ENCODE measurements at regions not wholly inside any gene's neighbourhood (a gene's known extent, or its start where the extent isn't known, plus 50 kb on each side); places are given as distances from the start of the nearest gene placed in this dataset.
A peak's percentile ranks its signal among the peaks of the same experiment; 100 is the strongest.
"Not testable (repeated sequence)": the region's sequence is repeated elsewhere in the genome, so short reads cannot be mapped to it uniquely, and the experiment has no call there.

DNA sequence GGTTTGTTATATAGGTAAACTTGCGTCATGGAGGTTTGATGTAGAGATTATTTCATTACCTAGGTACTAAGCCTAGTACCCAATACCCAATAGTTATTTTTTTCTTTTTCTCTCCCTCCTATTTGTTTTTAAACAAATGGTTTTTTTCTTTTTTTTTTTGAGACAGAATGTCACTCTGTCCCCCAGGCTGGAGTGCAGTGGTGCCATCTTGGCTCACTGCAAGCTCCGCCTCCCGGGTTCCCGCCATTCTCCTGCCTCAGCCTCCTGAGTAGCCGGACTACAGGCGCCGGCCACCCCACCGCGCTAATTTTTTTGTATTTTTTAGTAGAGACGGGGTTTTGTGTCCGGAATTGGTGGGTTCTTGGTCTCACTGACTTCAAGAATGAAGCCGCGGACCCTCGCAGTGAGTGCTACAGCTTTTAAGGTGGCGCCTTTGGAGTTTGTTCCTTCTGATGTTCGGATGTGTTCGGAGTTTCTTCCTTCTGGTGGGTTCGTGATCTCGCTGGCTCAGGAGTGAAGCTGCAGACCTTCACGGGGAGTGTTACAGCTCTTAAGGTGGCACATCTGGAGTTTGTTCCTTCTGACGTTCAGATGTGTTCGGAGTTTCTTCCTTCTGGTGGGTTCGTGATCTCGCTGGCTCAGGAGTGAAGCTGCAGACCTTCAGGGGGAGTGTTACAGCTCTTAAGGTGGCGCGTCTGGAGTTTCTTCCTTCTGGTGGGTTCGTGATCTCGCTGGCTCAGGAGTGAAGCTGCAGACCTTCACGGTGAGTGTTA lies 243.7 kb downstream of the PLA2G4A start:
- Mint-ChIP-seq H3K27ac (peak overlapping the region; percentile 14), H3K4me3 (peak overlapping the region; percentile 75)
- intact Hi-C loops (cut with micrococcal nuclease), result not testable (repeated sequence)

DNA sequence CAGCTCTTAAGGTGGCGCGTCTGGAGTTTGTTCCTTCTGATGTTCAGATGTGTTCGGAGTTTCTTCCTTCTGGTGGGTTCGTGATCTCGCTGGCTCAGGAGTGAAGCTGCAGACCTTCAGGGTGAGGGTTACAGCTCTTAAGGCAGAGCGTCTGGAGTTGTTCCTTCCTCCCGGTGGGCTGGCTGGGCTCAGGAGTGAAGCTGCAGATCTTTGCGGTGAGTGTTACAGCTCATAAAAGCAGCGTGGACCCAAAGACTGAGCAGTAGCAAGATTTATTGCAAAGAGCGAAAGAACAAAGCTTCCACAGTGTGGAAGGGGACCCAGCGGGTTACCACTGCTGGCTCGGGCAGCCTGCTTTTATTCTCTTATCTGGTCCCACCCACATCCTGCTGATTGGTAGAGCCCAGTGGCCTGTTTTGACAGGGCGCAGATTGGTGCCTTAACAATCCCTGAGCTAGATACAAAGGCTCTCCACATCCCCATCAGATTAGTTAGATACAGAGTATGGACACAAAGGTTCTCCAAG lies 244.3 kb downstream of the PLA2G4A start:
- H3K9me3 Mint-ChIP-seq, result peaks cover 23% of the 10 kb centered on the region
- H3K27me3 Mint-ChIP-seq; H3K36me3 Mint-ChIP-seq (ENCODE audit: low read depth); intact Hi-C loops (cut with micrococcal nuclease); H3K4me1 Mint-ChIP-seq (ENCODE audit: low read depth): not testable (repeated sequence)
- H3K27ac Mint-ChIP-seq, result peak overlapping the region; percentile 14
- H3K4me3 Mint-ChIP-seq, result peak overlapping the region; percentile 75

More for the DNA sequence above, 243.7 kb downstream of the PLA2G4A start:
- not testable (repeated sequence) for H3K36me3 Mint-ChIP-seq (ENCODE audit: low read depth); H3K27me3 Mint-ChIP-seq; H3K4me1 Mint-ChIP-seq (ENCODE audit: low read depth)
- peaks cover 23% of the 10 kb centered on the region for H3K9me3 Mint-ChIP-seq

DNA sequence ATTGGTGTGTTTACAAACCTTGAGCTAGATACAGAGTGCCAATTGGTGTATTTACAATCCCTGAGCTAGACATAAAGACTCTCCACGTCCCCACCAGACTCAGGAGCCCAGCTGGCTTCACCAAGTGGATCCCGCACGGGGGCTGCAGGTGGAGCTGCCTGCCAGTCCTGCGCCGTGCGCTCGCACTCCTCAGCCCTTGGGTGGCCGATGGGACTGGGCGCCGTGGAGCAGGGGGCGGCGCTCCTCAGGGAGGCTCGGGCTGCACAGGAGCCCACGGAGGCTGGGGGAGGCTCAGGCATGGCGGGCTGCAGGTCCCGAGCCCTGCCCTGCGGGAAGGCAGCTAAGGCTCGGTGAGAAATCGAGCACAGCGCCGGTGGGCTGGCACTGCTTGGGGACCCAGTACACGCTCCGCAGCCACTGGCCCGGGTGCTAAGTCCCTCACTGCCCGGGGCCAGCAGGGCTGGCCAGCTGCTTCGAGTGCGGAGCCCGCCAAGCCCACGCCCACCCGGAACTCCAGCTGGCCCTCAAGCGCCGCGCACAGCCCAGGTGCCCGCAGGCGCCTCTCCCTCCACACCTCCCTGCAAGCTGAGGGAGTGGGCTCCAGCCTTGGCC lies 245.0 kb downstream of the PLA2G4A start:
- H3K27ac Mint-ChIP-seq; H3K27me3 Mint-ChIP-seq; intact Hi-C loops (cut with micrococcal nuclease); H3K4me1 Mint-ChIP-seq (ENCODE audit: low read depth); H3K4me3 Mint-ChIP-seq; H3K36me3 Mint-ChIP-seq (ENCODE audit: low read depth): not testable (repeated sequence)
- H3K9me3 Mint-ChIP-seq, result peaks cover 23% of the 10 kb centered on the region

DNA sequence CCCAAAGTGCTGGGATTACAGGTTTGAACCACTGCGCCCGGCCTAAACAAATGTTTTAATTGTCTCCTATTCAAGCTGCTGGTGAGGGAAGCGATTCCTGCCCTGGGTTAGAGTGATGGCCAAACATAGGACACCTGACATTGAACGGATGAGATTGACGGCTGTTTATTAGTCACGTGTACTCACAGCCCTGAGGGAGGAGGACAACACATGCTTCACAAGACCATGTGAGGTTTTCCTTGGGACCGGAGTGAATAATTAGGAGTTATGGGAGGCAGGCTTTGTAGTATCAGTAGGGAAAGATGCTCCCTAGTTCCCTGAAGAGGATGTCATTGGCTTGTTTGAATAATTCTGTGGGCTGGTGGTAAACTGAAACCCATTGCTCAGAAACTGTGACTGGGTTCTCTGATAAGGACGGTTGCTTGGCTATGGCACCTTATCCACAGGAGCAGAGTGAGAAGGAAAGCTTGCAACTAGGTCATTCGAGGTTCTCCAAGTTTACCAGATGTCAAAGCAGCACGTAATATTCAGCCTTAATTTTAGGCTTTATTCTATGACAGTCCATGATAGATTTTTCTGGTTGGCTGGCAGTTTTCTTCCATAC lies 245.8 kb downstream of the PLA2G4A start:
- intact Hi-C loops (cut with micrococcal nuclease), result no loop called here
- H3K36me3 Mint-ChIP-seq (ENCODE audit: low read depth), result no peaks in the 10 kb centered on the region
- no peak overlapping the region for H3K4me3 Mint-ChIP-seq
- H3K9me3 Mint-ChIP-seq, result peaks cover 23% of the 10 kb centered on the region
- no peak overlapping the region for H3K27ac Mint-ChIP-seq
- H3K4me1 Mint-ChIP-seq (ENCODE audit: low read depth), result no peaks in the 10 kb centered on the region
- no peaks in the 10 kb centered on the region for H3K27me3 Mint-ChIP-seq

GRCh38 chr1:187076922-187077321 lies 248.2 kb downstream of the PLA2G4A start:
- H3K9me3 Mint-ChIP-seq, result peaks cover 23% of the 10 kb centered on the region
- no peak overlapping the region for H3K27ac Mint-ChIP-seq
- no peak overlapping the region for H3K4me3 Mint-ChIP-seq
- no peaks in the 10 kb centered on the region for H3K36me3 Mint-ChIP-seq (ENCODE audit: low read depth)
- H3K27me3 Mint-ChIP-seq, result no peaks in the 10 kb centered on the region
- intact Hi-C loops (cut with micrococcal nuclease), result no loop called here
- no peaks in the 10 kb centered on the region for H3K4me1 Mint-ChIP-seq (ENCODE audit: low read depth)

- Mint-ChIP-seq H3K36me3 (ENCODE audit: low read depth) (no peaks in the 10 kb centered on the region), H3K27me3 (no peaks in the 10 kb centered on the region), H3K27ac (no peak overlapping the region), H3K4me3 (no peak overlapping the region), H3K9me3 (peaks cover 11% of the 10 kb centered on the region), H3K4me1 (ENCODE audit: low read depth) (no peaks in the 10 kb centered on the region)
- intact Hi-C loops (cut with micrococcal nuclease), result no loop called here
Measured at GRCh38 chr1:187078321-187078720, 249.6 kb downstream of the PLA2G4A start.

DNA sequence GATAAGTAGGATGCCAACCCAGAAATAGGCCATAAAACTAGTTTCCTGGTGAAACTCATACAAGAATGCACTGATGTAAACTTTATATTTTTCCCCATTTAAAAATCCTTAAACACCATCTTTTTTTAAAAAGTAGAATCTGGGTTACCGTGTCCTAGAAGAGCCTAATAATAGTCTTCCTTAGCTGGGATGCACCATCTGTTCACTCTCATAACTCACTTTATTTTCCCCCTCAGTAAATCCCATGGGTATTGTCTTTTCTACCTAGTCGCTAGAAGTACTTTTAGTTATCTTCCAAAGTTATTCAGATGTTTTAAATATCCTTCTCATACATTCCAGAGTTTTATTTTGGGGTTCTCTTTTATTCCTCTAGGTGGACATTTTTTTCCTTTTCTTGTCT lies 250.2 kb downstream of the PLA2G4A start:
- Mint-ChIP-seq H3K27me3 (no peaks in the 10 kb centered on the region), H3K36me3 (ENCODE audit: low read depth) (no peaks in the 10 kb centered on the region), H3K4me1 (ENCODE audit: low read depth) (no peaks in the 10 kb centered on the region), H3K4me3 (no peak overlapping the region), H3K27ac (no peak overlapping the region), H3K9me3 (peaks cover 10% of the 10 kb centered on the region)
- intact Hi-C loops (cut with micrococcal nuclease), result no loop called here

- H3K9me3 Mint-ChIP-seq, result peaks cover 7% of the 10 kb centered on the region
- H3K4me3 Mint-ChIP-seq, result no peak overlapping the region
- H3K27ac Mint-ChIP-seq, result no peak overlapping the region
- no peaks in the 10 kb centered on the region for H3K4me1 Mint-ChIP-seq (ENCODE audit: low read depth)
- H3K27me3 Mint-ChIP-seq, result no peaks in the 10 kb centered on the region
- no peaks in the 10 kb centered on the region for H3K36me3 Mint-ChIP-seq (ENCODE audit: low read depth)
- intact Hi-C loops (cut with micrococcal nuclease), result no loop called here
Measured at GRCh38 chr1:187079330-187079729, 250.6 kb downstream of the PLA2G4A start.

- Mint-ChIP-seq H3K27ac (no peak overlapping the region), H3K27me3 (no peaks in the 10 kb centered on the region), H3K9me3 (peaks cover 19% of the 10 kb centered on the region), H3K4me1 (ENCODE audit: low read depth) (no peaks in the 10 kb centered on the region), H3K4me3 (no peak overlapping the region), H3K36me3 (ENCODE audit: low read depth) (no peaks in the 10 kb centered on the region)
- intact Hi-C loops (cut with micrococcal nuclease), result no loop called here
Measured at GRCh38 chr1:187091666-187092065, 262.9 kb downstream of the PLA2G4A start.

DNA sequence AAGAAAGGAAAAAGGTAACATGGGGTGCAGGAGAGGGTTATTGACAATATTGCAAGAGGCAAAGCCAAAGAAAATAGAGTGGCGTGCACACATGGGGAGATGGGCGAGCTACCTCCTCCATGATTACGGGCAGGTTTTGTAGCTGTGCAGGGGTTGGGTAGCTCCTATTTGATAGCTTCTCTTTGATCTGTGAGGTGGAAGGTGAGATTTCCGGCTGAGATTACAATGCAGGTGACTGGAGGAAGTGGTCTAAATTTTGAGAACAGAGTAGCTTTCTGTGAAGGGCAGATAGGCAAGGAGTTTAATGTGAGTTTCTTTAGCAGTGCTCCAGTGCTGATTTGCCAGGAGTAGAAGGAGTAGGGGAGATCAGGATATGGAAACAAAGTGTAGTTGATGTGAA lies 263.4 kb downstream of the PLA2G4A start:
- Mint-ChIP-seq H3K4me3 (no peak overlapping the region), H3K27ac (no peak overlapping the region), H3K4me1 (ENCODE audit: low read depth) (no peaks in the 10 kb centered on the region), H3K36me3 (ENCODE audit: low read depth) (no peaks in the 10 kb centered on the region), H3K9me3 (peaks cover 19% of the 10 kb centered on the region), H3K27me3 (no peaks in the 10 kb centered on the region)
- intact Hi-C loops (cut with micrococcal nuclease), result no loop called here

GRCh38 chr1:187096689-187097088 lies 267.9 kb downstream of the PLA2G4A start:
- H3K4me1 Mint-ChIP-seq (ENCODE audit: low read depth), result no peaks in the 10 kb centered on the region
- intact Hi-C loops (cut with micrococcal nuclease), result no loop called here

DNA sequence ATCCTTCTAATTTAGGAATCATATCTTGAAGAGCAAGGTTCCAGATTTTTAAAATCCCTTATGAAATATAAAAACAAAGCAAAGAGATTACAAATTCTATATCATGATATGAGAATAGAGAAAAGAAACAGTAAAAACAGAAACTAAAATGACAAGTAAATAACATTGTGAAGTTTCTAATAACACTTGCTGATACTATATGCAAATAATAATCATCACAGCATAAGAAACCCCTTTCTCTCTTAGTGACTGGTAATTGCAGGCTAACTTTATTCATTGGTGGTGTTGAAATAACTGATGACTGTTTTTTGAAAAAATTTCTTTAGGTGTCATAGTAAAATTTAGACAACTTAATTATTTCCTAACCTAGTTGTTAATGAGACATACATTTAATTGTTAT lies 281.6 kb downstream of the PLA2G4A start:
- Mint-ChIP-seq H3K27me3 (no peaks in the 10 kb centered on the region), H3K4me1 (ENCODE audit: low read depth) (no peaks in the 10 kb centered on the region), H3K4me3 (no peak overlapping the region), H3K36me3 (ENCODE audit: low read depth) (no peaks in the 10 kb centered on the region), H3K9me3 (no peaks in the 10 kb centered on the region), H3K27ac (no peak overlapping the region)
- intact Hi-C loops (cut with micrococcal nuclease), result no loop called here

More at GRCh38 chr1:187096689-187097088, 267.9 kb downstream of the PLA2G4A start:
- no peak overlapping the region for H3K27ac Mint-ChIP-seq
- no peaks in the 10 kb centered on the region for H3K27me3 Mint-ChIP-seq
- peaks cover 6% of the 10 kb centered on the region for H3K9me3 Mint-ChIP-seq
- no peak overlapping the region for H3K4me3 Mint-ChIP-seq
- H3K36me3 Mint-ChIP-seq (ENCODE audit: low read depth), result no peaks in the 10 kb centered on the region

GRCh38 chr1:187114792-187115191 lies 286.0 kb downstream of the PLA2G4A start:
- no peaks in the 10 kb centered on the region for H3K27me3 Mint-ChIP-seq
- H3K36me3 Mint-ChIP-seq (ENCODE audit: low read depth), result no peaks in the 10 kb centered on the region
- intact Hi-C loops (cut with micrococcal nuclease), result no loop called here
- no peak overlapping the region for H3K4me3 Mint-ChIP-seq
- no peaks in the 10 kb centered on the region for H3K4me1 Mint-ChIP-seq (ENCODE audit: low read depth)
- no peak overlapping the region for H3K27ac Mint-ChIP-seq
- H3K9me3 Mint-ChIP-seq, result peaks cover 14% of the 10 kb centered on the region

- Mint-ChIP-seq H3K27ac (no peak overlapping the region), H3K9me3 (peaks cover 29% of the 10 kb centered on the region), H3K4me3 (no peak overlapping the region), H3K36me3 (ENCODE audit: low read depth) (no peaks in the 10 kb centered on the region), H3K27me3 (no peaks in the 10 kb centered on the region), H3K4me1 (ENCODE audit: low read depth) (no peaks in the 10 kb centered on the region)
- intact Hi-C loops (cut with micrococcal nuclease), result no loop called here
Measured at GRCh38 chr1:187121661-187122060, 292.9 kb downstream of the PLA2G4A start.

All from dendritic cell treated with granulocyte-macrophage colony-stimulating factor and Interleukin-4, amounts not matched to agents 40 ng/mL and 50 ng/mL, for 4 days (primary cell).